Ectodermal cell (in vitro differentiated cells): ENCODE measurements at regions not wholly inside any gene's neighbourhood (a gene's known extent, or its start where the extent isn't known, plus 50 kb on each side); places are given as distances from the start of the nearest gene placed in this dataset.

Source experiments
- H3K27ac ChIP-seq: 2 replicates; pipeline ENCODE4 v1.7.0; 2013; ENCODE audit warnings: mild to moderate bottlenecking, low read depth, low read length; ENCODE audit not compliant: insufficient read depth, poor library complexity, severe bottlenecking
- H3K27me3 ChIP-seq: 2 replicates; pipeline ENCODE4 v1.7.0; 2013; ENCODE audit warnings: mild to moderate bottlenecking, low read length; ENCODE audit not compliant: insufficient read depth, control insufficient read depth, poor library complexity, severe bottlenecking
- H3K36me3 ChIP-seq: one replicate; pipeline ENCODE4 v1.7.0; 2013; ENCODE audit warnings: low read length; ENCODE audit not compliant: control insufficient read depth, insufficient read depth
- H3K4me1 ChIP-seq: one replicate; pipeline ENCODE4 v1.7.0; 2013; ENCODE audit warnings: low read length; ENCODE audit not compliant: control insufficient read depth, insufficient read depth
- H3K4me3 ChIP-seq: 2 replicates; pipeline ENCODE4 v1.7.0; 2013; ENCODE audit warnings: low read depth, low read length, control low read depth; ENCODE audit not compliant: insufficient read depth
- H3K9me3 ChIP-seq: 2 replicates; pipeline ENCODE4 v1.7.0; 2013; ENCODE audit warnings: mild to moderate bottlenecking, low read length, moderate library complexity; ENCODE audit not compliant: control insufficient read depth
- WGBS, 2 experiments: methylation state at CpG; one replicate each; pipeline ENCODE4 v1.1.7; 2013; ENCODE audit warnings: missing lambda C conversion rate in 2 of 2; 5-methylcytosine and 5-hydroxymethylcytosine counted together

GRCh38 chr12:113689047-113689610, 217.5 kb upstream of the LHX5 start:
- H3K4me3 ChIP-seq = no peak overlapping the region
- H3K36me3 ChIP-seq = no peaks in the 10 kb centered on the region
- H3K27me3 ChIP-seq = no peaks in the 10 kb centered on the region
- H3K9me3 ChIP-seq = no peaks in the 10 kb centered on the region
- WGBS, 2 experiments = 92 to 94% methylated on average over 9 of the region's 9 CpGs
- no peaks in the 10 kb centered on the region for H3K4me1 ChIP-seq
- no peak overlapping the region for H3K27ac ChIP-seq

DNA sequence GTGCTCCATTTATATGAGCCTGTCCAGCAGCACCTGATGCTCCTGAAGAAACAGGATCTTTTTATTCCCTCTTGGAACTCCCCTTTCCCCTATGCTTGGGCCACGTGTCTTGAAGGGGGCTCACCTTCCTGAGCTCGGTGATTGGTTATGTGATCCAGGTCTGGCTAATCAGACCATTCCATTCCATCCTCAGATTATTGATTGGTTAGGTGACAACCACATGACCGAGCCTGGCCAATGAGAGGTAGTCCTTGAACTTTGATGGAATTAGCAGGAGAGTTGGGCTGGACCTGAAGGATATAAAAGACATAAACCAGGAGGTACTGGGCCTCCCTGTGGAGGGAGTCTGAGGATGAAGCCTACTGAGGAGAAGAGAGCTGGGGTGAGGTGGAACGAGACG, 216.6 kb upstream of the LHX5 start:
- 90 to 96% methylated on average over 5 of the region's 5 CpGs for WGBS, 2 experiments
- Histone ChIP-seq H3K27me3 (no peaks in the 10 kb centered on the region), H3K36me3 (no peaks in the 10 kb centered on the region)

GRCh38 chr12:113684908-113685782, 213.5 kb upstream of the LHX5 start:
- 91% methylated on average over 20 of the region's 20 CpGs for WGBS, 2 experiments

More for the DNA sequence above, 216.6 kb upstream of the LHX5 start:
- H3K9me3 ChIP-seq = no peaks in the 10 kb centered on the region
- H3K27ac ChIP-seq = no peak overlapping the region
- no peaks in the 10 kb centered on the region for H3K4me1 ChIP-seq
- H3K4me3 ChIP-seq = no peak overlapping the region

GRCh38 chr12:113684053-113684907, 212.6 kb upstream of the LHX5 start:
- Histone ChIP-seq H3K27ac (no peak overlapping the region), H3K27me3 (no peaks in the 10 kb centered on the region), H3K4me1 (no peaks in the 10 kb centered on the region), H3K36me3 (no peaks in the 10 kb centered on the region), H3K4me3 (no peak overlapping the region), H3K9me3 (no peaks in the 10 kb centered on the region)
- WGBS, 2 experiments = 68 to 72% methylated on average over 13 of the region's 13 CpGs

More at GRCh38 chr12:113684908-113685782, 213.5 kb upstream of the LHX5 start:
- Histone ChIP-seq H3K9me3 (no peaks in the 10 kb centered on the region), H3K27me3 (no peaks in the 10 kb centered on the region), H3K4me3 (no peak overlapping the region), H3K4me1 (no peaks in the 10 kb centered on the region), H3K27ac (no peak overlapping the region), H3K36me3 (no peaks in the 10 kb centered on the region)

GRCh38 chr12:113683574-113683973, 211.9 kb upstream of the LHX5 start:
- H3K4me3 ChIP-seq = no peak overlapping the region
- no peaks in the 10 kb centered on the region for H3K9me3 ChIP-seq
- H3K27ac ChIP-seq = no peak overlapping the region
- WGBS, 2 experiments = 84 to 87% methylated on average over 7 of the region's 7 CpGs
- no peaks in the 10 kb centered on the region for H3K4me1 ChIP-seq
- no peaks in the 10 kb centered on the region for H3K36me3 ChIP-seq
- H3K27me3 ChIP-seq = no peaks in the 10 kb centered on the region

GRCh38 chr12:113680868-113681267, 209.2 kb upstream of the LHX5 start:
- no peaks in the 10 kb centered on the region for H3K36me3 ChIP-seq
- H3K4me3 ChIP-seq = no peak overlapping the region
- H3K27ac ChIP-seq = no peak overlapping the region
- H3K27me3 ChIP-seq = no peaks in the 10 kb centered on the region
- no peaks in the 10 kb centered on the region for H3K4me1 ChIP-seq
- H3K9me3 ChIP-seq = no peaks in the 10 kb centered on the region
- WGBS, 2 experiments = 91 to 98% methylated on average over 1 of the region's 1 CpG

DNA sequence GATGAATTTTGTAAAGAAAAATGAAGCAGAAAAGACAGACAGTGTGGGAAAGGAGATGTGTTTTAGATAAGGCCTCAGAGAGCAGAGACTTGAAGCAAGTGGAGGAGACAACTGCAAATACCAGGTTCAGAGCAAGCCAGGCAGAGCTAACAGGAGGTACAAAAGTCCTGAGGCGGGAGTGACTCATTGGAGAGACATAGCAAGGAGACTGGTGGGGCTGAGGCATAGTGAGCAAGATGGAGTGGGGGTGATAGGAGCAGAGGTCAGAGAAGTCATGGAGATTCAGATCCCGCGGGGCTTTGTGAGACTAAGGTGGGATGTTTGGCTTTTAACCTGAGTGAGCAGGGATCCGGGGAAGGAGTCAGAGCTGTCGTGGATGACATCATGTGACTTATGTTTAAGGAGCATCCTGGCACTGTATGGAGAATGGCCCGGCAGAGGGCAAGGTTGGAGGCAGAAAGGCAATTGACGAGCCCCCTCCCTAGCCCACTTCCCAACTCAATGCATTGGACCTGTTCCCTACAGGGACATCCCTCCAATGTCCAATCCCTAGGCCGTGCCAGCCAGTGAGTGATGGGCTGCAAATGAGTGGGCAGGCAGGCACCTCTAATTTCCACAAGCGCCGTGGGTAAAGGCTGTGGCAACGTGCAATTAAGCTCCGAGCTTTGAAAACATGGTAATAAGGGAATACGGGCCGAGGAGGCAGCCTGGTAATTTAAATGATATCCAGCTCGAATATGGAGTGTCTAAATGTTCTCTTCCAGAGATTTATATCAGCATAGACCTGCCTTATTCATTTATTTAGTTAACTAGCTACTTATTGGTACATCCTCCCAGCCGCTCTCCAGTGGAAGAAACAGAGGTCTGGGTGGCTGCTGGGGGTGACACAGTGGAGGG, 206.8 kb upstream of the LHX5 start:
- no peak overlapping the region for H3K27ac ChIP-seq
- no peaks in the 10 kb centered on the region for H3K36me3 ChIP-seq
- H3K4me1 ChIP-seq = peaks cover 9% of the 10 kb centered on the region
- no peak overlapping the region for H3K4me3 ChIP-seq
- H3K27me3 ChIP-seq = no peaks in the 10 kb centered on the region
- 91% methylated on average over 16 of the region's 16 CpGs for WGBS, 2 experiments
- H3K9me3 ChIP-seq = no peaks in the 10 kb centered on the region

GRCh38 chr12:113676547-113676946, 204.9 kb upstream of the LHX5 start:
- Histone ChIP-seq H3K27me3 (no peaks in the 10 kb centered on the region), H3K4me1 (peaks cover 9% of the 10 kb centered on the region), H3K27ac (no peak overlapping the region), H3K36me3 (no peaks in the 10 kb centered on the region), H3K4me3 (no peak overlapping the region), H3K9me3 (no peaks in the 10 kb centered on the region)
- 87 to 98% methylated on average over 3 of the region's 3 CpGs for WGBS, 2 experiments

- H3K27ac ChIP-seq = no peak overlapping the region
- H3K27me3 ChIP-seq = no peaks in the 10 kb centered on the region
- H3K4me3 ChIP-seq = no peak overlapping the region
- 95% methylated on average over 7 of the region's 7 CpGs for WGBS, 2 experiments
- no peaks in the 10 kb centered on the region for H3K9me3 ChIP-seq
- H3K36me3 ChIP-seq = no peaks in the 10 kb centered on the region
- H3K4me1 ChIP-seq = peaks cover 9% of the 10 kb centered on the region
These were observed 204.4 kb upstream of the LHX5 start for GRCh38 chr12:113676117-113676516.
